B cell (primary cell): ENCODE measurements at regions not wholly inside any gene's neighbourhood (a gene's known extent, or its start where the extent isn't known, plus 50 kb on each side); places are given as distances from the start of the nearest gene placed in this dataset.

ENCODE experiments used
- ATAC-seq: fragments of 200-7000 bp; cut with Tn5 transposase; one replicate; pipeline ENCODE4 v1.10.0; 2021; ENCODE audit warnings: low read depth, mild to moderate bottlenecking, moderate number of reproducible peaks, moderate library complexity
- CTCF ChIA-PET: fragments of 350-600 bp; sonication (Branson Sonifier 250); formaldehyde crosslinking; loops from one replicate; lab custom pipeline; 2021; ENCODE audit warnings: antibody characterized with exemption, inconsistent platforms; lab: Charles Lee
- POLR2A ChIA-PET: fragments of 350-600 bp; sonication (Branson Sonifier 250); formaldehyde crosslinking; loops from one replicate; lab custom pipeline; 2021; ENCODE audit warnings: antibody characterized with exemption; lab: Charles Lee
- DNase-seq: peaks from one replicate; pipeline ENCODE4 v3.0.0; 2013
- H2AFZ ChIP-seq: 2 replicates; pipeline ENCODE4 v1.6.1; 2012; ENCODE audit warnings: mild to moderate bottlenecking, low read depth, low read length; ENCODE audit not compliant: insufficient read depth, poor library complexity, severe bottlenecking
- H3K27ac ChIP-seq, 2 donors: 1 replicate in 1 of 2; 2 replicates in 1 of 2; pipeline ENCODE4 v1.5.1; 2012 to 2013; ENCODE audit warnings: low read length in 2 of 2, mild to moderate bottlenecking in 2 of 2, moderate library complexity in 1 of 2
- H3K27me3 ChIP-seq, 4 experiments: fragments of 200-600 bp in 1 of 4; sonication (generic) in 1 of 4; replicated peaks in 1 of 4; 1 replicate in 2 of 4; 2 replicates in 2 of 4; pipeline versions ENCODE4 v1.6.1 to v1.7.0; 2013 to 2016; ENCODE audit warnings: low read length in 3 of 4, mild to moderate bottlenecking in 2 of 4, mixed read lengths in 1 of 4, moderate library complexity in 1 of 4; ENCODE audit not compliant: insufficient read depth in 4 of 4, control insufficient read depth in 3 of 4; ENCODE audit errors: control extremely low read depth in 1 of 4
- H3K36me3 ChIP-seq, 2 experiments: replicated peaks in 1 of 2; 1 replicate in 1 of 2; 2 replicates in 1 of 2; pipeline versions ENCODE4 v1.6.1 to v1.7.1; 2013; ENCODE audit warnings: low read length in 1 of 2; ENCODE audit not compliant: insufficient read depth in 2 of 2, control insufficient read depth in 1 of 2; ENCODE audit errors: control extremely low read depth in 1 of 2, extremely low read depth in 1 of 2
- H3K4me1 ChIP-seq, 2 donors: fragments of 200-600 bp in 1 of 2; sonication (generic) in 1 of 2; 1 replicate in 1 of 2; 2 replicates in 1 of 2; pipeline versions ENCODE4 v1.5.1 to v1.6.1; 2013 to 2017; ENCODE audit warnings: low read length in 2 of 2; ENCODE audit not compliant: control insufficient read depth in 2 of 2, insufficient read depth in 2 of 2
- H3K4me2 ChIP-seq: replicated peaks from 2 replicates; pipeline ENCODE3; 2012; ENCODE audit warnings: mild to moderate bottlenecking, low read depth, low read length; ENCODE audit not compliant: poor library complexity, severe bottlenecking
- H3K4me3 ChIP-seq, 5 experiments: fragments of 200-600 bp in 1 of 5; sonication (generic) in 1 of 5; 1 replicate in 3 of 5; 2 replicates in 2 of 5; pipeline versions ENCODE4 v1.5.1 to v1.7.0; 2011 to 2016; ENCODE audit warnings: low read length in 4 of 5, mild to moderate bottlenecking in 4 of 5, low read depth in 2 of 5, control low read depth in 1 of 5, moderate library complexity in 1 of 5; ENCODE audit not compliant: insufficient read depth in 1 of 5; ENCODE audit errors: control extremely low read depth in 1 of 5, extremely low read depth in 1 of 5
- H3K79me2 ChIP-seq: fragments of 200-600 bp; sonication (generic); one replicate; pipeline ENCODE4 v1.6.0; 2016; ENCODE audit warnings: low read length; ENCODE audit not compliant: control insufficient read depth, insufficient read depth
- H3K9ac ChIP-seq: fragments of 200-600 bp; sonication (generic); 2 replicates; pipeline ENCODE4 v1.6.1; 2017; ENCODE audit warnings: mild to moderate bottlenecking, low read length, moderate library complexity
- H3K9me3 ChIP-seq, 3 donors: one replicate each; pipeline versions ENCODE4 v1.6.1 to v1.7.1; 2013; ENCODE audit warnings: low read length in 2 of 3; ENCODE audit not compliant: control insufficient read depth in 2 of 3, insufficient read depth in 1 of 3; ENCODE audit errors: control extremely low read depth in 1 of 3
- H4K20me1 ChIP-seq: 2 replicates; pipeline ENCODE4 v1.6.0; 2012; ENCODE audit warnings: mild to moderate bottlenecking, low read length; ENCODE audit not compliant: insufficient read depth, control insufficient read depth, poor library complexity, severe bottlenecking
- H3K27ac Mint-ChIP-seq: one replicate; pipeline ENCODE4 v1.8.0; 2021; ENCODE audit warnings: mixed read lengths
- H3K27me3 Mint-ChIP-seq: one replicate; pipeline ENCODE4 v1.8.0; 2021; ENCODE audit warnings: mixed read lengths
- H3K4me1 Mint-ChIP-seq: one replicate; pipeline ENCODE4 v1.8.0; 2021; ENCODE audit warnings: mixed read lengths
- H3K4me3 Mint-ChIP-seq: one replicate; pipeline ENCODE4 v1.8.0; 2021; ENCODE audit warnings: mixed read lengths
- H3K9me3 Mint-ChIP-seq: one replicate; pipeline ENCODE4 v1.8.0; 2022; ENCODE audit warnings: mixed read lengths; ENCODE audit not compliant: insufficient read depth
- CTCF ChIP-seq: fragments of 200-600 bp; IDR thresholded peaks from one replicate; pipeline ENCODE4 v1.8.0; 2022; ENCODE audit warnings: antibody characterized with exemption, mild to moderate bottlenecking
- EZH2 ChIP-seq: IDR thresholded peaks from 2 replicates; pipeline ENCODE4 v1.6.1; 2012; ENCODE audit warnings: borderline replicate concordance, low read depth, mild to moderate bottlenecking, moderate library complexity, low read length; ENCODE audit not compliant: insufficient read depth, poor library complexity, severe bottlenecking
- WGBS: methylation state at CpG from one replicate; pipeline ENCODE4 v1.1.5; 2013; ENCODE audit warnings: missing lambda C conversion rate; ENCODE audit not compliant: insufficient coverage; 5-methylcytosine and 5-hydroxymethylcytosine counted together
- intact Hi-C: fragments of 100-400 bp; cut with micrococcal nuclease; formaldehyde crosslinking; loops from one replicate; pipeline ENCODE4 v1.10.0; 2022

GRCh38 chr9:2967766-2968165 is 123.9 kb upstream of the PUM3 start:
- DNase-seq = no peak
- CTCF ChIA-PET = no interaction called here
- TF ChIP-seq EZH2 (no peak), CTCF (no peak)
- no peaks in the 10 kb centered on the region for H3K36me3 ChIP-seq
- H2AFZ ChIP-seq = no peak overlapping the region
- Mint-ChIP-seq H3K4me1 (no peaks in the 10 kb centered on the region), H3K4me3 (no peak overlapping the region), H3K27me3 (peaks cover 10% of the 10 kb centered on the region), H3K9me3 (no peaks in the 10 kb centered on the region), H3K27ac (no peak overlapping the region)
- no peaks in the 10 kb centered on the region for H4K20me1 ChIP-seq
- H3K4me1 ChIP-seq = no peaks in the 10 kb centered on the region
- intact Hi-C loops = no loop called here
- H3K9ac ChIP-seq = no peak overlapping the region
- no peak for ATAC-seq
- peaks cover 0 to 3% (median 2%) of the 10 kb centered on the region in 3 donors for H3K9me3 ChIP-seq
- no peak overlapping the region for H3K4me2 ChIP-seq
- no peak overlapping the region for H3K27ac ChIP-seq
- no peaks in the 10 kb centered on the region for H3K27me3 ChIP-seq
- POLR2A ChIA-PET = no interaction called here
- H3K4me3 ChIP-seq = no peak overlapping the region
- no peaks in the 10 kb centered on the region for H3K79me2 ChIP-seq

GRCh38 chr9:2966565-2967300 is 122.8 kb upstream of the PUM3 start:
- POLR2A ChIA-PET = no interaction called here
- no peaks in the 10 kb centered on the region for H3K9me3 Mint-ChIP-seq
- H3K4me3 Mint-ChIP-seq = no peak overlapping the region
- H3K9me3 ChIP-seq = no peaks in the 10 kb centered on the region
- H3K9ac ChIP-seq = no peak overlapping the region
- no peak overlapping the region for H3K27ac Mint-ChIP-seq
- H3K79me2 ChIP-seq = no peaks in the 10 kb centered on the region
- H3K36me3 ChIP-seq = no peaks in the 10 kb centered on the region
- WGBS = 46% methylated on average over 6 of the region's 10 CpGs
- no peak overlapping the region for H3K4me2 ChIP-seq
- no peaks in the 10 kb centered on the region for H4K20me1 ChIP-seq
- H2AFZ ChIP-seq = no peak overlapping the region
- no peak for TF ChIP-seq EZH2
- no peak for TF ChIP-seq CTCF
- no peak for ATAC-seq
- CTCF ChIA-PET = no interaction called here
- H3K4me3 ChIP-seq = no peak overlapping the region
- H3K4me1 ChIP-seq = no peaks in the 10 kb centered on the region
- H3K27me3 ChIP-seq = no peaks in the 10 kb centered on the region
- H3K4me1 Mint-ChIP-seq = no peaks in the 10 kb centered on the region
- peaks cover 10% of the 10 kb centered on the region for H3K27me3 Mint-ChIP-seq
- H3K27ac ChIP-seq = no peak overlapping the region
- DNase-seq = no peak
- intact Hi-C loops = no loop called here
